ENCODE measurements at regions not wholly inside any gene's neighbourhood (a gene's known extent, or its start where the extent isn't known, plus 50 kb on each side); places are given as distances from the start of the nearest gene placed in this dataset.

GRCh38 chr2:108111936-108112335 lies 125.6 kb downstream of the SLC5A7 start:
- TF ChIP-seq POLR2A (IDR thresholded peaks at IDR 0.05; ENCODE audit: low read length) (no peak), SMC3 (IDR thresholded peaks at IDR 0.05) (no peak), PBX3 (IDR thresholded peaks at IDR 0.05) (no peak), CHD2 (IDR thresholded peaks at IDR 0.05; ENCODE audit: low read length, partially characterized antibody) (no peak), MAFK (IDR thresholded peaks at IDR 0.05; ENCODE audit: partially characterized antibody) (no peak), EP300 (IDR thresholded peaks at IDR 0.05) (no peak), KDM1A (IDR thresholded peaks at IDR 0.05; ENCODE audit: low read depth) (no peak), MAZ (IDR thresholded peaks at IDR 0.05; ENCODE audit: borderline replicate concordance, low read depth, low read length) (no peak)
- TF ChIP-seq, protein P1, sequence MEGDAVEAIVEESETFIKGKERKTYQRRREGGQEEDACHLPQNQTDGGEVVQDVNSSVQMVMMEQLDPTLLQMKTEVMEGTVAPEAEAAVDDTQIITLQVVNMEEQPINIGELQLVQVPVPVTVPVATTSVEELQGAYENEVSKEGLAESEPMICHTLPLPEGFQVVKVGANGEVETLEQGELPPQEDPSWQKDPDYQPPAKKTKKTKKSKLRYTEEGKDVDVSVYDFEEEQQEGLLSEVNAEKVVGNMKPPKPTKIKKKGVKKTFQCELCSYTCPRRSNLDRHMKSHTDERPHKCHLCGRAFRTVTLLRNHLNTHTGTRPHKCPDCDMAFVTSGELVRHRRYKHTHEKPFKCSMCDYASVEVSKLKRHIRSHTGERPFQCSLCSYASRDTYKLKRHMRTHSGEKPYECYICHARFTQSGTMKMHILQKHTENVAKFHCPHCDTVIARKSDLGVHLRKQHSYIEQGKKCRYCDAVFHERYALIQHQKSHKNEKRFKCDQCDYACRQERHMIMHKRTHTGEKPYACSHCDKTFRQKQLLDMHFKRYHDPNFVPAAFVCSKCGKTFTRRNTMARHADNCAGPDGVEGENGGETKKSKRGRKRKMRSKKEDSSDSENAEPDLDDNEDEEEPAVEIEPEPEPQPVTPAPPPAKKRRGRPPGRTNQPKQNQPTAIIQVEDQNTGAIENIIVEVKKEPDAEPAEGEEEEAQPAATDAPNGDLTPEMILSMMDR (IDR thresholded peaks at IDR 0.05) = no peak
